ENCODE measurements at regions not wholly inside any gene's neighbourhood (a gene's known extent, or its start where the extent isn't known, plus 50 kb on each side); places are given as distances from the start of the nearest gene placed in this dataset.
"Not testable (repeated sequence)": the region's sequence is repeated elsewhere in the genome, so short reads cannot be mapped to it uniquely, and the experiment has no call there.

GRCh38 chr16:72453856-72454255, 281.9 kb upstream of the PMFBP1 start:
- POLR2A ChIA-PET; FAIRE-seq; CTCF ChIA-PET (ENCODE audit: low intra/inter-chr PET ratio); H3K9ac ChIP-seq (ENCODE audit: insufficient read depth in 1 of 2, low read depth in 2 of 2, low read length in 2 of 2); intact Hi-C loops (cut with micrococcal nuclease); BruUV-seq (replicated peaks); in situ Hi-C loops (cut with MboI); H3K4me2 ChIP-seq (ENCODE audit: insufficient read depth, low read length); H4K20me1 ChIP-seq (replicated peaks; ENCODE audit: control insufficient read depth, insufficient read depth, low read length); H3K9me1 ChIP-seq (ENCODE audit: control insufficient read depth, insufficient read depth, low read length); ATAC-seq; H3K27me3 ChIP-seq (ENCODE audit: control insufficient read depth in 2 of 2, insufficient read depth in 2 of 2, low read length in 2 of 2); H3K27ac ChIP-seq (ENCODE audit: extremely low read depth, low read depth, low read length); H3K4me3 ChIP-seq; H3K4me1 ChIP-seq (replicated peaks in 1 of 2; ENCODE audit: control insufficient read depth in 2 of 2, insufficient read depth in 2 of 2, low read length in 2 of 2); H3K9me3 ChIP-seq (replicated peaks; ENCODE audit: control insufficient read depth, insufficient read depth, low read depth, low read length); DNase-seq (ENCODE audit: extremely low read depth in 1 of 4, low spot score in 3 of 4); H3K36me3 ChIP-seq (ENCODE audit: control insufficient read depth, insufficient read depth, low read length); H3K79me2 ChIP-seq (ENCODE audit: control insufficient read depth, insufficient read depth, low read length); H2AFZ ChIP-seq (ENCODE audit: low read depth, low read length): not testable (repeated sequence)
- 73% methylated on average over 7 of the region's 9 CpGs for WGBS (ENCODE audit: insufficient coverage, low coverage, missing lambda C conversion rate)

DNA sequence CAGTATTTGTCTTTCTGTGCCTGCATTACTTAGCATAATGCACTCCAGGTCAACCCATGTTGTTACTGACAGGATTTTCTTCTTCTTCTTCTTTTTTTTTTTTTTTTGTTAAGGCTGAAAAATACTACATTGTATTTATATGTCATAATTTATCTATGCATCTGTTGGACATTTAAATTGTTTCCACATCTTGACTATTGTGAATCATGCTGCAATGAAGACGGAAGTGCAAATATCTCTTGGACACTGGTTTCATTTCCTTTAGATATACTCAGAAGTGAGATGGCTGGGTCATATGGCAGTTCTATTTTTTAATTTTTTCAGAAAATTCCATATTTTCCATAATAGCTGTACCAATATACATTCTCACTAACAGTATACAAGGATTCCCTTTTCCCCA, 272.7 kb upstream of the PMFBP1 start:
- CTCF ChIA-PET (ENCODE audit: low intra/inter-chr PET ratio) = no interaction called here
- Histone ChIP-seq H3K27me3 (ENCODE audit: control insufficient read depth in 2 of 2, insufficient read depth in 2 of 2, low read length in 2 of 2) (no peaks in the 10 kb centered on the region), H3K79me2 (ENCODE audit: control insufficient read depth, insufficient read depth, low read length) (no peaks in the 10 kb centered on the region), H2AFZ (ENCODE audit: low read depth, low read length) (no peak overlapping the region), H3K4me3 (no peak overlapping the region), H3K4me2 (ENCODE audit: insufficient read depth, low read length) (no peak overlapping the region), H3K9ac (ENCODE audit: insufficient read depth in 1 of 2, low read depth in 2 of 2, low read length in 2 of 2) (no peak overlapping the region), H3K4me1 (replicated peaks in 1 of 2; ENCODE audit: control insufficient read depth in 2 of 2, insufficient read depth in 2 of 2, low read length in 2 of 2) (no peaks in the 10 kb centered on the region), H4K20me1 (replicated peaks; ENCODE audit: control insufficient read depth, insufficient read depth, low read length) (no peaks in the 10 kb centered on the region), H3K9me3 (replicated peaks; ENCODE audit: control insufficient read depth, insufficient read depth, low read depth, low read length) (no peaks in the 10 kb centered on the region), H3K36me3 (ENCODE audit: control insufficient read depth, insufficient read depth, low read length) (no peaks in the 10 kb centered on the region), H3K27ac (ENCODE audit: extremely low read depth, low read depth, low read length) (no peak overlapping the region), H3K9me1 (ENCODE audit: control insufficient read depth, insufficient read depth, low read length) (no peaks in the 10 kb centered on the region)
- in situ Hi-C loops (cut with MboI) = no loop called here
- ATAC-seq = no peak
- DNase-seq (ENCODE audit: extremely low read depth in 1 of 4, low spot score in 3 of 4) = no peak
- POLR2A ChIA-PET = no interaction called here
- intact Hi-C loops (cut with micrococcal nuclease) = no loop called here
- 17% methylated on average over 1 of the region's 1 CpG for WGBS (ENCODE audit: insufficient coverage, low coverage, missing lambda C conversion rate)
- FAIRE-seq = no peak
- BruUV-seq (replicated peaks) = no TSS peak
- no peak for TF ChIP-seq JUN (IDR thresholded peaks at IDR 0.05; ENCODE audit: borderline replicate concordance, low read depth, low read length)
- no peak for TF ChIP-seq JUN (CRISPR knock-in tag; IDR thresholded peaks at IDR 0.05; ENCODE audit: borderline replicate concordance)
- TF ChIP-seq, protein P1, sequence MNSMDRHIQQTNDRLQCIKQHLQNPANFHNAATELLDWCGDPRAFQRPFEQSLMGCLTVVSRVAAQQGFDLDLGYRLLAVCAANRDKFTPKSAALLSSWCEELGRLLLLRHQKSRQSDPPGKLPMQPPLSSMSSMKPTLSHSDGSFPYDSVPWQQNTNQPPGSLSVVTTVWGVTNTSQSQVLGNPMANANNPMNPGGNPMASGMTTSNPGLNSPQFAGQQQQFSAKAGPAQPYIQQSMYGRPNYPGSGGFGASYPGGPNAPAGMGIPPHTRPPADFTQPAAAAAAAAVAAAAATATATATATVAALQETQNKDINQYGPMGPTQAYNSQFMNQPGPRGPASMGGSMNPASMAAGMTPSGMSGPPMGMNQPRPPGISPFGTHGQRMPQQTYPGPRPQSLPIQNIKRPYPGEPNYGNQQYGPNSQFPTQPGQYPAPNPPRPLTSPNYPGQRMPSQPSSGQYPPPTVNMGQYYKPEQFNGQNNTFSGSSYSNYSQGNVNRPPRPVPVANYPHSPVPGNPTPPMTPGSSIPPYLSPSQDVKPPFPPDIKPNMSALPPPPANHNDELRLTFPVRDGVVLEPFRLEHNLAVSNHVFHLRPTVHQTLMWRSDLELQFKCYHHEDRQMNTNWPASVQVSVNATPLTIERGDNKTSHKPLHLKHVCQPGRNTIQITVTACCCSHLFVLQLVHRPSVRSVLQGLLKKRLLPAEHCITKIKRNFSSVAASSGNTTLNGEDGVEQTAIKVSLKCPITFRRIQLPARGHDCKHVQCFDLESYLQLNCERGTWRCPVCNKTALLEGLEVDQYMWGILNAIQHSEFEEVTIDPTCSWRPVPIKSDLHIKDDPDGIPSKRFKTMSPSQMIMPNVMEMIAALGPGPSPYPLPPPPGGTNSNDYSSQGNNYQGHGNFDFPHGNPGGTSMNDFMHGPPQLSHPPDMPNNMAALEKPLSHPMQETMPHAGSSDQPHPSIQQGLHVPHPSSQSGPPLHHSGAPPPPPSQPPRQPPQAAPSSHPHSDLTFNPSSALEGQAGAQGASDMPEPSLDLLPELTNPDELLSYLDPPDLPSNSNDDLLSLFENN (IDR thresholded peaks at IDR 0.05; ENCODE audit: low read depth in 2 of 2, low read length in 2 of 2) = no peak
- no peak for TF ChIP-seq HEY1 (CRISPR knock-in tag; IDR thresholded peaks at IDR 0.05; ENCODE audit: borderline replicate concordance)
- TF ChIP-seq TCF3 (CRISPR knock-in tag; IDR thresholded peaks at IDR 0.05) = no peak
- no peak for TF ChIP-seq ZBTB7A (IDR thresholded peaks at IDR 0.05; ENCODE audit: borderline replicate concordance, control insufficient read depth, low read depth, low read length)
- TF ChIP-seq, protein P2, sequence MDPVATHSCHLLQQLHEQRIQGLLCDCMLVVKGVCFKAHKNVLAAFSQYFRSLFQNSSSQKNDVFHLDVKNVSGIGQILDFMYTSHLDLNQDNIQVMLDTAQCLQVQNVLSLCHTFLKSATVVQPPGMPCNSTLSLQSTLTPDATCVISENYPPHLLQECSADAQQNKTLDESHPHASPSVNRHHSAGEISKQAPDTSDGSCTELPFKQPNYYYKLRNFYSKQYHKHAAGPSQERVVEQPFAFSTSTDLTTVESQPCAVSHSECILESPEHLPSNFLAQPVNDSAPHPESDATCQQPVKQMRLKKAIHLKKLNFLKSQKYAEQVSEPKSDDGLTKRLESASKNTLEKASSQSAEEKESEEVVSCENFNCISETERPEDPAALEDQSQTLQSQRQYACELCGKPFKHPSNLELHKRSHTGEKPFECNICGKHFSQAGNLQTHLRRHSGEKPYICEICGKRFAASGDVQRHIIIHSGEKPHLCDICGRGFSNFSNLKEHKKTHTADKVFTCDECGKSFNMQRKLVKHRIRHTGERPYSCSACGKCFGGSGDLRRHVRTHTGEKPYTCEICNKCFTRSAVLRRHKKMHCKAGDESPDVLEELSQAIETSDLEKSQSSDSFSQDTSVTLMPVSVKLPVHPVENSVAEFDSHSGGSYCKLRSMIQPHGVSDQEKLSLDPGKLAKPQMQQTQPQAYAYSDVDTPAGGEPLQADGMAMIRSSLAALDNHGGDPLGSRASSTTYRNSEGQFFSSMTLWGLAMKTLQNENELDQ (CRISPR knock-in tag; IDR thresholded peaks at IDR 0.05; ENCODE audit: borderline replicate concordance) = no peak
- TF ChIP-seq DNMT1 (IDR thresholded peaks at IDR 0.05) = no peak

Measured in K562 (cell line).